HepG2 (cell line): ENCODE measurements at regions not wholly inside any gene's neighbourhood (a gene's known extent, or its start where the extent isn't known, plus 50 kb on each side); places are given as distances from the start of the nearest gene placed in this dataset.

Source experiments
- E2F5 ChIP-seq: sonication (generic); formaldehyde crosslinking; conservative IDR thresholded peaks from 2 replicates; pipeline ENCODE4 v1.4.0; 2020; ENCODE audit warnings: missing genetic modification reagents
- HBP1 ChIP-seq: IDR thresholded peaks from 2 replicates; pipeline ENCODE4 v1.6.1; 2016; ENCODE audit warnings: low read depth, control low read depth
- IKZF1 ChIP-seq: fragments of 450-650 bp; IDR thresholded peaks from 2 replicates; pipeline ENCODE4 v1.7.1; 2016
- KLF6 ChIP-seq: IDR thresholded peaks from 2 replicates; pipeline ENCODE4 v1.8.0; 2016; ENCODE audit warnings: missing biosample characterization, missing genetic modification reagents
- TCF12 ChIP-seq, 2 experiments: fragments of 450-650 bp in 1 of 2; sonication (generic) in 1 of 2; formaldehyde crosslinking in 1 of 2; IDR thresholded peaks; 2 replicates each; pipeline versions ENCODE4 v1.6.1 to v1.8.0; 2017 to 2022; ENCODE audit warnings: antibody characterized with exemption in 1 of 2, mild to moderate bottlenecking in 1 of 2, missing genetic modification reagents in 1 of 2, moderate library complexity in 1 of 2
- ZFP62 ChIP-seq: sonication (generic); formaldehyde crosslinking; IDR thresholded peaks from 2 replicates; pipeline ENCODE4 v1.4.0; 2020; ENCODE audit warnings: missing genetic modification reagents
- ZNF644 ChIP-seq: IDR thresholded peaks from 2 replicates; pipeline ENCODE4 v1.6.1; 2016; ENCODE audit warnings: low read depth
- ZZZ3 ChIP-seq: sonication (generic); formaldehyde crosslinking; IDR thresholded peaks from 2 replicates; pipeline ENCODE4 v1.4.0; 2020; ENCODE audit warnings: missing genetic modification reagents, mild to moderate bottlenecking, borderline replicate concordance
- TF ChIP-seq, protein P1 (sequence below): sonication (generic); formaldehyde crosslinking; IDR thresholded peaks from 2 replicates; pipeline ENCODE4 v1.5.1; 2020; ENCODE audit warnings: mild to moderate bottlenecking, missing genetic modification reagents, borderline replicate concordance

- TF ChIP-seq IKZF1 (no peak), TCF12 (IDR thresholded peaks at IDR 0.05) (no peak), TCF12 (CRISPR knock-in tag; IDR thresholded peaks at IDR 0.05) (no peak), HBP1 (CRISPR knock-in tag) (no peak), ZFP62 (no peak), ZZZ3 (CRISPR knock-in tag) (no peak), E2F5 (CRISPR knock-in tag) (no peak), KLF6 (CRISPR knock-in tag) (no peak), ZNF644 (no peak)
- TF ChIP-seq, protein P1, sequence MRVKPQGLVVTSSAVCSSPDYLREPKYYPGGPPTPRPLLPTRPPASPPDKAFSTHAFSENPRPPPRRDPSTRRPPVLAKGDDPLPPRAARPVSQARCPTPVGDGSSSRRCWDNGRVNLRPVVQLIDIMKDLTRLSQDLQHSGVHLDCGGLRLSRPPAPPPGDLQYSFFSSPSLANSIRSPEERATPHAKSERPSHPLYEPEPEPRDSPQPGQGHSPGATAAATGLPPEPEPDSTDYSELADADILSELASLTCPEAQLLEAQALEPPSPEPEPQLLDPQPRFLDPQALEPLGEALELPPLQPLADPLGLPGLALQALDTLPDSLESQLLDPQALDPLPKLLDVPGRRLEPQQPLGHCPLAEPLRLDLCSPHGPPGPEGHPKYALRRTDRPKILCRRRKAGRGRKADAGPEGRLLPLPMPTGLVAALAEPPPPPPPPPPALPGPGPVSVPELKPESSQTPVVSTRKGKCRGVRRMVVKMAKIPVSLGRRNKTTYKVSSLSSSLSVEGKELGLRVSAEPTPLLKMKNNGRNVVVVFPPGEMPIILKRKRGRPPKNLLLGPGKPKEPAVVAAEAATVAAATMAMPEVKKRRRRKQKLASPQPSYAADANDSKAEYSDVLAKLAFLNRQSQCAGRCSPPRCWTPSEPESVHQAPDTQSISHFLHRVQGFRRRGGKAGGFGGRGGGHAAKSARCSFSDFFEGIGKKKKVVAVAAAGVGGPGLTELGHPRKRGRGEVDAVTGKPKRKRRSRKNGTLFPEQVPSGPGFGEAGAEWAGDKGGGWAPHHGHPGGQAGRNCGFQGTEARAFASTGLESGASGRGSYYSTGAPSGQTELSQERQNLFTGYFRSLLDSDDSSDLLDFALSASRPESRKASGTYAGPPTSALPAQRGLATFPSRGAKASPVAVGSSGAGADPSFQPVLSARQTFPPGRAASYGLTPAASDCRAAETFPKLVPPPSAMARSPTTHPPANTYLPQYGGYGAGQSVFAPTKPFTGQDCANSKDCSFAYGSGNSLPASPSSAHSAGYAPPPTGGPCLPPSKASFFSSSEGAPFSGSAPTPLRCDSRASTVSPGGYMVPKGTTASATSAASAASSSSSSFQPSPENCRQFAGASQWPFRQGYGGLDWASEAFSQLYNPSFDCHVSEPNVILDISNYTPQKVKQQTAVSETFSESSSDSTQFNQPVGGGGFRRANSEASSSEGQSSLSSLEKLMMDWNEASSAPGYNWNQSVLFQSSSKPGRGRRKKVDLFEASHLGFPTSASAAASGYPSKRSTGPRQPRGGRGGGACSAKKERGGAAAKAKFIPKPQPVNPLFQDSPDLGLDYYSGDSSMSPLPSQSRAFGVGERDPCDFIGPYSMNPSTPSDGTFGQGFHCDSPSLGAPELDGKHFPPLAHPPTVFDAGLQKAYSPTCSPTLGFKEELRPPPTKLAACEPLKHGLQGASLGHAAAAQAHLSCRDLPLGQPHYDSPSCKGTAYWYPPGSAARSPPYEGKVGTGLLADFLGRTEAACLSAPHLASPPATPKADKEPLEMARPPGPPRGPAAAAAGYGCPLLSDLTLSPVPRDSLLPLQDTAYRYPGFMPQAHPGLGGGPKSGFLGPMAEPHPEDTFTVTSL (CRISPR knock-in tag) = no peak
Measured at GRCh38 chr20:55478724-55479450, 526.4 kb downstream of the CBLN4 start.
